Trophoblast cell (in vitro differentiated cells and primary cell): ENCODE measurements at regions not wholly inside any gene's neighbourhood (a gene's known extent, or its start where the extent isn't known, plus 50 kb on each side); places are given as distances from the start of the nearest gene placed in this dataset.

Experiments
- DNase-seq, 2 donors: peaks; one replicate each; pipeline ENCODE4 v3.0.0-alpha.2; 2016
- H2AFZ ChIP-seq: 2 replicates; pipeline ENCODE4 v1.6.1; 2013; ENCODE audit warnings: low read length, moderate library complexity, mild to moderate bottlenecking; ENCODE audit not compliant: insufficient read depth, poor library complexity
- H2AK5ac ChIP-seq: 2 replicates; pipeline ENCODE4 v1.6.1; 2013; ENCODE audit warnings: mild to moderate bottlenecking, low read length
- H2BK120ac ChIP-seq: 2 replicates; pipeline ENCODE4 v1.6.1; 2013; ENCODE audit warnings: low read length, mild to moderate bottlenecking, moderate library complexity; ENCODE audit not compliant: insufficient read depth, poor library complexity
- H2BK12ac ChIP-seq: 2 replicates; pipeline ENCODE4 v1.6.1; 2013; ENCODE audit warnings: mild to moderate bottlenecking, low read length, moderate library complexity
- H2BK5ac ChIP-seq: 2 replicates; pipeline ENCODE4 v1.6.1; 2013; ENCODE audit warnings: low read length, low read depth, moderate library complexity, mild to moderate bottlenecking; ENCODE audit not compliant: poor library complexity
- H3K14ac ChIP-seq: 2 replicates; pipeline ENCODE4 v1.6.1; 2013; ENCODE audit warnings: mild to moderate bottlenecking, low read length
- H3K18ac ChIP-seq: 2 replicates; pipeline ENCODE4 v1.6.1; 2013; ENCODE audit warnings: mild to moderate bottlenecking, low read length
- H3K23ac ChIP-seq: 2 replicates; pipeline ENCODE4 v1.6.1; 2013; ENCODE audit warnings: low read length
- H3K27ac ChIP-seq: 2 replicates; pipeline ENCODE4 v1.5.1; 2013; ENCODE audit warnings: low read depth, mild to moderate bottlenecking, inconsistent platforms, low read length, moderate library complexity
- H3K27me3 ChIP-seq: 2 replicates; pipeline ENCODE4 v1.6.1; 2013; ENCODE audit warnings: inconsistent platforms, mild to moderate bottlenecking, low read length, moderate library complexity; ENCODE audit not compliant: insufficient read depth
- H3K36me3 ChIP-seq, 2 experiments: 1 replicate in 1 of 2; 2 replicates in 1 of 2; pipeline ENCODE4 v1.6.1; 2013; ENCODE audit warnings: low read length in 2 of 2, mild to moderate bottlenecking in 2 of 2, moderate library complexity in 1 of 2; ENCODE audit not compliant: insufficient read depth in 2 of 2, control insufficient read depth in 1 of 2
- H3K4ac ChIP-seq: 2 replicates; pipeline ENCODE4 v1.6.1; 2013; ENCODE audit warnings: low read depth, mild to moderate bottlenecking, low read length, moderate library complexity
- H3K4me1 ChIP-seq, 2 experiments: 1 replicate in 1 of 2; 2 replicates in 1 of 2; pipeline ENCODE4 v1.6.1; 2013; ENCODE audit warnings: low read length in 2 of 2, mild to moderate bottlenecking in 2 of 2, moderate library complexity in 1 of 2; ENCODE audit not compliant: insufficient read depth in 2 of 2, control insufficient read depth in 1 of 2
- H3K4me2 ChIP-seq: 2 replicates; pipeline ENCODE4 v1.6.1; 2013; ENCODE audit warnings: inconsistent platforms, mild to moderate bottlenecking, low read length, moderate library complexity
- H3K4me3 ChIP-seq: 2 replicates; pipeline ENCODE4 v1.5.1; 2013; ENCODE audit warnings: mild to moderate bottlenecking, low read depth, low read length, inconsistent platforms
- H3K79me1 ChIP-seq: one replicate; pipeline ENCODE4 v1.6.1; 2013; ENCODE audit warnings: low read length
- H3K79me2 ChIP-seq: 2 replicates; pipeline ENCODE4 v1.6.1; 2013; ENCODE audit warnings: low read length, mild to moderate bottlenecking; ENCODE audit not compliant: control insufficient read depth, insufficient read depth, poor library complexity
- H3K9ac ChIP-seq: 2 replicates; pipeline ENCODE4 v1.6.1; 2013; ENCODE audit warnings: mild to moderate bottlenecking, low read length
- H3K9me3 ChIP-seq: 2 replicates; pipeline ENCODE4 v1.6.1; 2013; ENCODE audit warnings: low read depth, mild to moderate bottlenecking, control low read depth, inconsistent platforms, low read length; ENCODE audit not compliant: insufficient read depth
- H4K12ac ChIP-seq: 2 replicates; pipeline ENCODE4 v1.6.1; 2013; ENCODE audit warnings: low read depth, mild to moderate bottlenecking, low read length, moderate library complexity
- H4K8ac ChIP-seq: 2 replicates; pipeline ENCODE4 v1.6.1; 2013; ENCODE audit warnings: low read depth, mild to moderate bottlenecking, low read length, moderate library complexity
- H4K91ac ChIP-seq: one replicate; pipeline ENCODE4 v1.6.1; 2013; ENCODE audit warnings: low read depth, mild to moderate bottlenecking, low read length, moderate library complexity
- WGBS: extraction: QIAGEN DNeasy Blood & Tissue Kit; methylation state at CpG from one replicate; pipeline ENCODE4 v1.1.7; 2013; ENCODE audit warnings: missing lambda C conversion rate; ENCODE audit not compliant: insufficient read length, insufficient coverage; ENCODE audit errors: extremely low coverage; 5-methylcytosine and 5-hydroxymethylcytosine counted together

DNA sequence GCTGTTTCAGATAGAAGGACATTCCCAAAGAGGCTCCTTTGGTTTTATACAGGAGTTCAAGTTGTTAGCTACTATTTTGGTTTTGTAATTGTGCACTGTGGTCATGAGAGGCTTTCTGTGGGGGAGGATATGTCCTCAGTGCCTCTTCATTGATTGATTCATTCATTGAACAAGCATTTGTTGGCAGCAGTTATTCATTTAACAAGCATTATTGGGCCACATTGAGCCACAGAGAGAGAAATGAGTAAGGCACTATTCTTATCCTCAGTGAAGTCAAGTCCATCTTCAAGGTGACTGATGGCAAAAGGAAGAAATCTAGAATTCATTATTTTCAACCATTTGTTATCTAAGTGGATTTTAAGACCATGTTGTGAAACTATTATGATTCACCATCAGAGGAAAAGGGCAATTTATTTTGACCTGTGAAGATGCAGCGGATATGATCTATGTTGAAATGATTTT, 697.2 kb upstream of the CITED2 start:
- no peak overlapping the region for H3K27ac ChIP-seq
- no peak overlapping the region for H3K4me2 ChIP-seq
- no peaks in the 10 kb centered on the region for H3K4me1 ChIP-seq
- no peak overlapping the region for H4K12ac ChIP-seq
- H2BK5ac ChIP-seq, result no peak overlapping the region
- no peak overlapping the region for H3K4ac ChIP-seq
- H3K9ac ChIP-seq, result no peak overlapping the region
- H4K8ac ChIP-seq, result no peak overlapping the region
- no peak overlapping the region for H3K18ac ChIP-seq
- no peak overlapping the region for H2BK12ac ChIP-seq
- no CpG with 5 or more reads among the region's 1 CpG for WGBS
- no peak overlapping the region for H3K23ac ChIP-seq
- no peak overlapping the region for H3K14ac ChIP-seq
- H3K79me1 ChIP-seq, result no peaks in the 10 kb centered on the region
- no peaks in the 10 kb centered on the region for H3K9me3 ChIP-seq
- no peaks in the 10 kb centered on the region for H3K36me3 ChIP-seq
- DNase-seq, result no peak
- H4K91ac ChIP-seq, result no peak overlapping the region
- H3K4me3 ChIP-seq, result no peak overlapping the region
- no peak overlapping the region for H2AK5ac ChIP-seq
- H3K27me3 ChIP-seq, result no peaks in the 10 kb centered on the region
- H2AFZ ChIP-seq, result no peak overlapping the region
- H2BK120ac ChIP-seq, result no peak overlapping the region
- no peaks in the 10 kb centered on the region for H3K79me2 ChIP-seq

GRCh38 chr6:140070846-140071473, 696.5 kb upstream of the CITED2 start:
- H3K23ac ChIP-seq, result no peak overlapping the region
- H3K79me1 ChIP-seq, result no peaks in the 10 kb centered on the region
- DNase-seq, result no peak
- H2BK5ac ChIP-seq, result no peak overlapping the region
- no peaks in the 10 kb centered on the region for H3K79me2 ChIP-seq
- H2AK5ac ChIP-seq, result no peak overlapping the region
- H2BK12ac ChIP-seq, result no peak overlapping the region
- no peak overlapping the region for H3K14ac ChIP-seq
- H3K4me2 ChIP-seq, result no peak overlapping the region
- H4K91ac ChIP-seq, result no peak overlapping the region
- no peak overlapping the region for H3K4ac ChIP-seq
- no peak overlapping the region for H2BK120ac ChIP-seq
- H3K27ac ChIP-seq, result no peak overlapping the region
- H3K36me3 ChIP-seq, result no peaks in the 10 kb centered on the region
- H4K8ac ChIP-seq, result no peak overlapping the region
- no peaks in the 10 kb centered on the region for H3K4me1 ChIP-seq
- WGBS, result no CpG with 5 or more reads among the region's 3 CpGs
- no peak overlapping the region for H3K4me3 ChIP-seq
- H3K9me3 ChIP-seq, result no peaks in the 10 kb centered on the region
- H3K9ac ChIP-seq, result no peak overlapping the region
- no peak overlapping the region for H3K18ac ChIP-seq
- H3K27me3 ChIP-seq, result no peaks in the 10 kb centered on the region
- H4K12ac ChIP-seq, result no peak overlapping the region
- H2AFZ ChIP-seq, result no peak overlapping the region

DNA sequence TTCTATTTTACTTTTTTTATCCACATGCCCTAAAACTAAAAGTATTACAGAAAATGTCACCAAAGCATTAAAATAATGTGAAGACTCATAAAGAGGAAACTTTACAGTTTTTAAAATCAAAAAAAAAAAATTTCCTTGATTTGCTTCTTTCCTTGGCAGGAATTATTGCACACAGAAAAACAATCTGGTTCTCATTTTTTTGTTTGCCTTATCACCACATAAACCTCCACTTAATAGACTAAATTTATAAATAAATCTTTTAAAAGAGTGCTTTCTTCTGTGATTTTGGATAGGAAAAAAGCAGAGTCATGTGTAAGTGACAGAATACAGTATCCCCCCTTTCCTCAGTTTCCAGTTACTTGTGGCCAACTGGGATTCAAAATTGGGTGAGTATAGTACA, 695.1 kb upstream of the CITED2 start:
- Histone ChIP-seq H3K4me2 (no peak overlapping the region), H3K4ac (no peak overlapping the region), H3K36me3 (no peaks in the 10 kb centered on the region), H2AK5ac (no peak overlapping the region), H2BK5ac (no peak overlapping the region), H3K9ac (no peak overlapping the region), H3K27ac (no peak overlapping the region), H3K27me3 (no peaks in the 10 kb centered on the region), H3K23ac (no peak overlapping the region), H3K79me2 (no peaks in the 10 kb centered on the region), H4K12ac (no peak overlapping the region), H3K14ac (no peak overlapping the region), H3K4me1 (no peaks in the 10 kb centered on the region), H3K79me1 (peaks cover 1% of the 10 kb centered on the region), H4K91ac (no peak overlapping the region), H3K4me3 (no peak overlapping the region), H3K9me3 (no peaks in the 10 kb centered on the region), H2AFZ (no peak overlapping the region), H2BK12ac (no peak overlapping the region), H2BK120ac (no peak overlapping the region), H3K18ac (no peak overlapping the region), H4K8ac (no peak overlapping the region)
- DNase-seq, result no peak

DNA sequence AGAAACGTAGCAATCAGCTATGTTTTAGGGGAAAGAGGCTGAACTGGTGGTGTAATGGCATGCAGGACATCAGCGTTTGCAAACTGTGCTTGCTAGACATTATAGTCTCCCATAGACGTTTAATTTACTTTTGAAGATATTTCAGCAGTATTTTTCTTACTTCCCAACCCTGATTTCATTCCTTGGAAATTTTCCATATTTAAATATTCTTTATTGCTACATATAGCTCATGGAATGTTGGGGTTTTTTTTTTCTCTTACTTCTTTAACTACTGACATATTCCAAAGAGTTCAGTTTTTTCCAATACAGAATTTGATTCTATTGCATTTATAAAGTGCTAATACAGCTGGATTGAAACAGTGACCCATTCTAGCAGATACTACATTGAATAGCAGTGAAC, 694.4 kb upstream of the CITED2 start:
- Histone ChIP-seq H3K27ac (no peak overlapping the region), H2BK120ac (no peak overlapping the region), H2AK5ac (no peak overlapping the region), H2BK12ac (no peak overlapping the region), H3K36me3 (no peaks in the 10 kb centered on the region), H2BK5ac (no peak overlapping the region), H4K91ac (no peak overlapping the region), H2AFZ (no peak overlapping the region), H3K18ac (no peak overlapping the region), H3K4me3 (no peak overlapping the region), H3K79me2 (no peaks in the 10 kb centered on the region), H3K4me1 (no peaks in the 10 kb centered on the region), H3K4ac (no peak overlapping the region), H3K14ac (no peak overlapping the region), H3K23ac (no peak overlapping the region), H4K12ac (no peak overlapping the region), H3K9me3 (no peaks in the 10 kb centered on the region), H3K79me1 (peaks cover 1% of the 10 kb centered on the region), H3K4me2 (no peak overlapping the region), H3K27me3 (no peaks in the 10 kb centered on the region), H4K8ac (no peak overlapping the region), H3K9ac (no peak overlapping the region)
- no peak for DNase-seq
- no CpG with 5 or more reads among the region's 3 CpGs for WGBS
